GM11168 (cell line): ENCODE measurements at regions not wholly inside any gene's neighbourhood (a gene's known extent, or its start where the extent isn't known, plus 50 kb on each side); places are given as distances from the start of the nearest gene placed in this dataset.
"Not testable (repeated sequence)": the region's sequence is repeated elsewhere in the genome, so short reads cannot be mapped to it uniquely, and the experiment has no call there.

Source experiments
- in situ Hi-C: fragments of 300-500 bp; cut with MboI; formaldehyde crosslinking; loops from one replicate; pipeline ENCODE4 v1.12.0; 2022; ENCODE audit warnings: low sequenced_read_pairs; ENCODE audit not compliant: unreplicated experiment

DNA sequence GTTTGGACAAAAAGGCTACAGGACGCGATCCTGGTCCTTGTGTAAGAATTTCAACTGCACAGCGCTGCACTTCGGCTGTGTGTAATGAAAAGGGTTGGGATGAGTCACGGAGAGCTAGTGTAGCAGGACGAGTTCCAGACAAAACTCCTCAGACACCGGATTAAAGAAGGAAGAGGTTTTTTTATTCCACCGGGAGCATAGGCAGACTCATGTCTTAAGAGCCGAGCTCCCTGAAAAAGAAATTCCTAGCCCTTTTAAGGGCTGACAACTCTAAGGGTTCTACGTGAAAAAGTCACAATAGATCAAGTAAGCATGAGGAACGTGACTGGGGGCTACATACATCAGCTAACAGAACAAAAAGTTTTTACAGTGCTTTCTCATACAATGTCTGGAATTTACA lies 54.8 kb upstream of the FAM90A1 start:
- in situ Hi-C loops, result loop anchor here (25.0 kb wide), 1 partner anchor 105 kb away; no protein-coding TSS in a partner anchor

DNA sequence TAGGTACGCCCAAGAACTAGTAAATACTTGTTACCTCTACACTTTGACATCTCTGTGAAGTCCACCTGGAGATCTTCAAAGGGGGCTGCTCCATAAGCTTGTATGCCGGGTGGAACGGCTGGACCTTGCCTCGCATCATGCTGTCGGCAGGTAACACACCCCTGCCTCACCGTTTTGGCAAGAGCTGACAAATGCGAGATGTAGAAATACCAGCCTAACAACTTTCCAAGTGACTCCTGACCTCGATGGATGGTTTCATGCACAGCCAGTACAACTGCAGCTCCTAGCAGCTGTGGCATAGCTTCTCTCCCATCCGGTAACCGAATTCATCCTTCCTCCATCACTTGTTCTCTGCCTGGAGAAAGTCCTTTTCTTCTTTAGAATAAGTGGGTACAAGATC lies 58.3 kb upstream of the FAM90A1 start:
- in situ Hi-C loops, result loop anchor here (25.0 kb wide), 1 partner anchor 102 kb away; no protein-coding TSS in a partner anchor

DNA sequence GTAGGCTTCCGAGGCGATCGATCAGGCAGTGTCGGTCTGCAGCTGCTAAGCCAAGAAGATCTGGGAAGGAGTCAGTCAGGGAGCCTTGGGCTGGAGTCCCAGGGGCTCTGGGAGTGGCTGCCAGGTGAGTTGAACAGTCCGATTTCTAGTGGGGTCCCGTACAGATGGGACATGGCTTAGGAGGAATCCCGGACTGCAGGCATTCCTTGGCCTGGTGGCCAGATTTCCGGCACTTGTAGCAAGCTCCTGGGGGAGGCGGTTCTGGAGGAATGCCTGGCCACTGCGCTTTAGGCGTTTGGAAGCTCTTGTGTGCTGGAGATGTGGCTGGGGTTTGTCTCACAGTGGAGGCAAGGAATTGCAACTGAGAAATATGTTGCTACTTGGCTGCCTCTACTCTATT lies 64.3 kb upstream of the FAM90A1 start:
- in situ Hi-C loops, result loop anchor here (25.0 kb wide), 1 partner anchor 96 kb away; no protein-coding TSS in a partner anchor

DNA sequence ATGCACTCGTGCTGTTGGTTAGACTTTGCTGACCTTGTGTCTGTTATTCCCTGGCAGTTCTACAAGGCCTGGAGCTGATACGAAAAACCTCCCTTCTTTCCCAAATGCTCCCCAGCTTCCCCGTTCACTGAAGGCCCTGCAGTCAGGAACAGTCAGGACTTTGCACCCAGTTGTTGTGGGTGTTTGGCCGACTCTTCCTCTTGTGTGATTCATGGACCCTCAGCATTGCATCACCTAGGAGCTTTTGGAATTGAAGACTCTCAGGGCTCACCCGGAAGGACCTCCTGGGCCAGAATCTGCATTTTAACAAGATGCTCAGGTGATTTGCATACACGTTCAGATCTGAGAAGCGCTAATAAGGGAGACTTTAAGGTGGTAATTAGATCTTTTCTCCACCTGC lies 67.2 kb upstream of the FAM90A1 start:
- in situ Hi-C loops, result loop anchor here (25.0 kb wide), 1 partner anchor 93 kb away; no protein-coding TSS in a partner anchor

DNA sequence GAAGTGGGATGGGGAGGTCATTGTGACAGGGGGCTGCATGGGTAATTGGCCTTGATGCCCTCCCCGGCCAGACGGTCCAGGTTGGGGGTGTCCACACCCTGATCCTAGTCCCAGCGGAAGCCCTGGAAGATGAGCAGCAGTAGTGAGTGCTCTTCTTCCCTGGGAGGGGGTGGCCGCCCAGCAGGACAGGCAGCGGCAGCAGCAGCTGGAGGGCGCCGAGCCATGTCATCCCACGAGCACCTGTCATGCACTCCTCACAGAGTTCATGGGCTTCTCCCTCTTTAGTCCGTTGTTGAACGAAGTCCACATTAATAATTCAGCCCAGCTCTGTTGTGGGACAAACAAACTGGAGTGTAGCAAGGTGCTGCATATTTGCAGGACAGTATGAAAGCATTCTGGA lies 81.2 kb upstream of the FAM90A1 start:
- in situ Hi-C loops, result not testable (repeated sequence)

DNA sequence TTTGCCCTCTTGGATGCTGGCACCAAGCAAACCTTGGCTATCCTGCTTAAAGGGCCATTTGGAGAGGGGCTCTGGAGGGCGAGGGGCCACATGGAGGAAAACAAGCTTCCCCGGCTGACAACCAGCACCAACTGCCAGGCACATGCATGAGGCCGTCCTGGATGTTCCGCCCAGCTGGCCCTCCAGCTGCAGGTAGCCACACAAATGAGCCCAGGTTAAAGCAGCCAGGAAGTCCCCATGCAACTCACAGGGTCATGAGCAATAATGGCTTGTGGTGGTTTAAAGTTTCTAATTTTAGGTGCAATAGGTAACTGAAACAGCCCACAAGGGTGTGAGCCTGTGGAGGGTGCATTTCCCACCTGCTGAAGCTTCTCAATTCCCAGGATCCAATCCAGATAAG lies 88.6 kb upstream of the FAM90A1 start:
- in situ Hi-C loops, result not testable (repeated sequence)

DNA sequence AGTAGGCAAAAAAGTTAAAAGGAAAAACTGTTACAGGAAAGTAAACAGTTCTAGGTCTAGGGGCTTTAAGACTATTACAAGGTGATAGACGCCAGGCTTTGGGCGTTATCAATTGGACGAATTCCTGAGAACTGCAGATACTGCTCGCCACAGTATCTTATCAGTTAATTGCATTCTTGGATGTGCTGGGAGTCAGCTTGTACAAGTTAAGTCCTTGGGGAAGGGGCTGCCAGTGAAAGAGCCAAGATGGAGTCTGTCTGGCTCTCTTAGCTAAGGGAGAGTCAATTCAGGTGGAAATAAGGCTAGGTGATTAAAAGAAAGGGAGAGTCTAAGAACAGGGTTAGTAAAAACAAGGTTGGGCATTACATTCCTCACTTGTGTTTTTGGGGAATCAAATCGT lies 90.3 kb upstream of the FAM90A1 start:
- in situ Hi-C loops, result not testable (repeated sequence)

DNA sequence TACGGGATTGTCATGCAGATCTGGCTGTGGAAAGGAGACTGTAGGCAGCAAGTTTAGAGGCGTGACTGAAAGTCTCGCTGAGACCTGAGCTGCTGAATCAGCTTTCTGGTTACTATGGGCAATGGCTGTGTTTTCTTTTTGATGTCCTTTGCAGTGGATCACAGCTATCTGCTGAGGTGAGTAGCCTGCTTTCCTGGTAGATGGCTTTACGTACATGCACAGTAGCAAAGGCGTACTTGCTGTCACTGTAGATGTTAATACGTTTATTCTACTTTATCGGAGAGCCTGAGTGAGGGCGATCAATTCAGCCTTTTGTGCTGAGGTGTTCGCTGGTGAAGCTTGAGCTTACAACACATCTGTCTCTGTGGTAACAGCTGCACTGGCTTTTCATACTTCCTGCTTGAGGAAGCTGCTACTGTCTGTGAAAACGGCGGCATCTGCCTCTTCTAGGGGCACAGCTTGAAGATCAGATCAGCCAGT lies 92.9 kb upstream of the FAM90A1 start:
- in situ Hi-C loops, result not testable (repeated sequence)

DNA sequence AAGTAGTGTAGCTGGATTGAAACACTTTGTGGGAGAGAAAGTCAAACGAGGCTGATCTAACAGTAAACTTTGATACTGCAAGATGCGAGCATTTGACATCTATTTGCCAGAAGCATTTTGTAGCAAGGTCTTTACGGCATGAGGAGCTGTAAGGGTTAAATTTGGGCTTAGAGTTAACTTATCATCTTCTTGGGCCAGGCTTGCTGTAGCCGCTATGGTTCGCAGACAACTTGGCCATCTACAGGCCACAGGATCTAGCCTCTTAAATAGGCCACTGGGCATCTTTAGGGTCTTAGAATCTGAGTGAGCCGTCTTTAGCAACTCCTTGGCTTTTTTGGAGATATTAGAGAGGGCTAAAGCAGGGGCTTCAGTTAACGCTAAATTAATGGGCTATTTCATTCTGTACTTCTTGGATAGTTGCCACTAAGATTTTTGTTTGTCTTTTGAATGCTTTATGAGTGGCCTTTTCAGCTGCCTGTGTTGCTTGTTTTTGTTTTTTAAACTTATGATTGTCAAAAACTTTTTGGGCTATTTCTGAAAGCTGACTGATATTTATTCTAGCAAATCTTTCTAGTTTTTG lies 93.5 kb upstream of the FAM90A1 start:
- in situ Hi-C loops, result not testable (repeated sequence)

DNA sequence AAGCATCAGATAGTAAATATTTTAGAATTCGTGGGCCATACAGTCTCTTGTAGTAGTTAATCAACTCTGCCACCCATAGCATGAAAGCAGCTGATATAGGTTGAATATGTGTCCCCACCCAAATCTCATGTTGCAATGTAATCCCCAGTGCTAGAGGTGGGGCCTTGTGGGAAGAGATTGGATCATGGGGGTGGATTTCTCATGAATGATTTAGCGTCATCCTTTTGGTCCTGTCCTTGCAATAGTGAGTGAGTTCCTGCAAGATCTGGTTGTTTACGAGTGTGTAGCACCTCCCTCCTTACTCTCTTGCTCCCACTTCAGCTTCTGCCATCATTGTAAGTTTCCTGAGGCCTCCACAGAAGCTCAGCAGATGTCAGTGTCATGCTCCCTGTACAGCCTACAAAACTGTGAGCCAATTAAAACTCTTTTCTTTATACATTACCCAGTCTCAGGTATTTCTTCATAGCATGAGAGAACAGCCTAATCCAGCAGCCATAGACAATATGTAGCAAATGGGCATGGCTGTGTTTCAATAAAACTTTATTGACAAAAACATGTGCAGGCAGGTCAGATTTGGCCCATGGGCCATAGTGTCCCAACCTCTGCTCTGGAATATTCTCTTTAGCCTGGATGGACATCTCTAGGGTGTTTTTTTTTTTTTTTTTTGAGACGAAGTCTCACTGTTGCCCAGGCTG lies 97.9 kb upstream of the FAM90A1 start:
- in situ Hi-C loops, result not testable (repeated sequence)

DNA sequence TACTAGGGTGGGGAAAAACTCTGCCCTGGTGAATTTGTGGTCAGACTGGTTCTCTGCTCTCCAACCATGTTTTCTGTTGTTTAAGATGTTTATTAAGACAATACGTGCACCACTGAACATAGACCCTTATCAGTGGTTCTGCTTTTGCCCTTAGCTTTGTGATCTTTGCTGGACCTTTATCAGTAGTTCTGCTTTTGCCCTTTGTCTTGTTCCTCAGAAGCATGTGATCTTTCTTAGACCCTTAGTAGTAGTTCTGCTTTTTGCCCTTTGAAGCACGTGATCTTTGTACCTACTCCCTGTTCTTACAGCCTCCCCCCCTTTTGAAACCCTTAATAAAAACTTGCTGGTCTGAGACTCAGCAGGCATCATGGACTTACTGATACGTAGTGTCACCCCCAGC lies 101.4 kb upstream of the FAM90A1 start:
- in situ Hi-C loops, result not testable (repeated sequence)

DNA sequence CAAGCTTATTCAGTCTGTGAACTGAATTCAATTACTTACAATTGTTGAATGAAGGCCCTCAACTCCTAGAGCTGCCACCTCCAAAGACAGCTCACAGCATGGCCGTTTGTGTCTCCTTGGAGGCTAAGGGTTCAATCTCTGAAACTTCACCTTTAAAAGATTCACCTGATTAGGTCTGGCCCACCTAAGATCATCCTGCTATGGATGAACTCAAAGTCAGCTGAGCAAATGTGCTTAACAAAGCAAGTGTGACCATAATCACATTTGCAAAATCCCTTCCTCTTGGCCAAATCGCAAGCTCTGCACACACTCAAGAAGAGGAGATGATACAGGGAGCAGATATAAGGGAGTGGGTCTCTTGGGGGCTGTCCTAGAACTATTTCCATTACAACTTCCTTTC lies 105.0 kb upstream of the FAM90A1 start:
- in situ Hi-C loops, result not testable (repeated sequence)

DNA sequence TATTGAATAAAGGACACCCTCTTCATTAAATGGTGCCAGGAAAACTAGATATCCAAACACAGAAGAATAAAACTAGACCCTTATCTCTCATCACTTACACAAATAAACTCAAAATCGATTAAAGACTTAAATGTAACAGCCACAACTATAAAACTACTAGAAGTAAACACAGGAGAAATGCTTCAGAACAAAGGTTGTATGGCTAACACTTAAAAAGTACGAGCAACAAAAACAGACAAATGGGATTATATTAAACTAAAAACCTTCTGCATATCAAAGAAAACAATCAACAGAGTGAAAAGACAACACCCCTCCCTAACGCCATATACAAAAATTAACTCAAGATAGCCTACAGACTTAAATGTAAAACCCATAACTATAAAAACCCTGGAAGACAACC lies 104.7 kb upstream of the CLEC6A start:
- in situ Hi-C loops, result not testable (repeated sequence)

DNA sequence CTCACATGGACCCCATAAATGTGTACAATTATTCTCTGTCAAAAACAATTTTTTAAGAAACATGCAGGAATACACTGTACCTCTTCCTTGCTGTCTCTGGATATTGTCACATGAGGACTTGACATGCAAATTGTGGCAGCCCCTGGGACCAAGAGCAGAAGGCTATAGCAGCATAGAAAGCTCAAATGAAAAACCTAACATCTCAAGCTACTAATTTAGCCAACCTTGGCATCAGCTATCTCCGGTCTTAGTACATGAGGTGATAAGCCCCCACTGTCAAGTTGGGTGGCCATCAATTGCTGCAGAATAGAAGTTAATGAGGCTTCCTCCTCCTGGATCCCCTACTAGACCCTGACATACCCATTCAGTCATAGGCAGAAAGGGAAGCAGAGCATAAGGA lies 101.0 kb upstream of the CLEC6A start:
- in situ Hi-C loops, result not testable (repeated sequence)

DNA sequence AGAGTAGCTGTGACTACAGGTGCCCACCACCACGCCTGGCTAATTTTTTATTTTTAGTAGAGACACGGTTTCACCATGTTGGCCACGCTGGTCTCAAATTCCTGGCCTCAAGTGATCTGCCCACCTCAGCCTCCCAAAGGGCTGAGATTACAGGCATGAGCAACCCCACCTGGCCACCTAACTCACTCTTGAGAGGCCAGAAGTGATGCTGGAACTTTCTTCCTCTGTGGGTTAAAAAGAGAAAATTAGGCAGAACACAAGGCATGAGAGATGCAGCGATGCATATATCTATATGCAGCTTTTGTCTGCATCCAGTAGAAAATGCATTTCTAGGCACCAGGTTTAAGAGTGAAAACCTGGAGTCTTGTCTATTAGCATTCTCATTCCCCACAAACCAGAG lies 100.2 kb upstream of the CLEC6A start:
- in situ Hi-C loops, result not testable (repeated sequence)

DNA sequence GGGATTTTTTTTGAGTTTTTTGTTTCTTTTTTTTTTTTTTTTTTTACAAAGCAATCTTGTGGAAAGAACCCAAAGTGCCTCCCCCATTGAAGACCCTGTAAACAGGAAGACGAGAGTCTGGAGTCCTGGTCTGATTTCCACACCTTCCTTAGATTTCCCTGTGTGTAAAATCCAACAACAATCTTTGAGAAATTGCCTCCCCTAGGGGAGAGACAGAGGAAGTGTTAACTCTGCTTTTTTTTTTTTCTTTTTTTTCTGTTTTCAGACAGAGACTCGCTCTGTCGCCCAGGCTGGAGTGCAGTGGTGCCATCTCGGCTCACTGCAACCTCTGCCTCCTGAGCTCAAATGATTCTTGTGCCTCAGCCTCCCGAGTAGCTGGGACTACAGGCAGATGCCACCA lies 82.0 kb upstream of the CLEC6A start:
- in situ Hi-C loops, result not testable (repeated sequence)

DNA sequence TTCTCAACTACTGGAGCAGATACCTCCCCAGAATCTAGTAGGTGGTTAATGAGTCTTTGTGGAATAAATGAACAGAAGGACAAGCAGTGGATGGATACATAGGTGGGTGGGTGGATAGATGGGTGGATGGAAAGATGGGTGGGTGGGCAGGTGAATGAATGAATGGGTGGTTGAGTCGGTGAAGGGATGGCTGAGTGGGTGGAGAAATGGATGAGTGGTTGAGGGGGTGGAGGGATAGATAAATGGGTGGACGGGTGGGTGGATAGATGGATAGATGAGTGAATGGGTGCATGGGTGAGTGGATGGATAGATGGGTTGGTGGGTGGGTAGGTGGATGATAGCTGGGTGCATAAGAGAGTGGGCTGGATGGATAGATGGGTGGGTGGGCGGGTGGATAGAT lies 80.6 kb upstream of the CLEC6A start:
- in situ Hi-C loops, result loop anchor here (25.0 kb wide), 1 partner anchor 88 kb away; no protein-coding TSS in a partner anchor

DNA sequence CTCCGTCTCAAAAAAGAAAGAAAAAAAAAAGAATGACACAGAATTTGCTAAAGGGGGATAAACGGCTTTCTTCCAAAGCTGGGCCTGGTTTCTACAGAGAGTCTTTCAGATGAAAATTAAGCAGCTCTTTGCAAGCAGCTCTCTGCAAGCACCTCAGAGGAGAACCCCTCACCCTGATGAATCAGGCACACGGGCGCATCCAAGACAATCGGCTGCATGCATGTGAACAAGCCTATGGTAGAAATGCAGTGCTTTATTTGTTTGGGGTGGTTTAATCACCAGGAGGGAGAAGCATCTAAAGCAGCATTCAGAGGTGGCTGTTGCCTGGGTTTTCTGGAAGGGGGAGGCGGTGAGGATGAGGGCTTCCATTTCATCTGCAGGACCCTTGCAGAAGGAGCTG lies 78.0 kb upstream of the CLEC6A start:
- in situ Hi-C loops, result loop anchor here (25.0 kb wide), 1 partner anchor 90 kb away; no protein-coding TSS in a partner anchor

DNA sequence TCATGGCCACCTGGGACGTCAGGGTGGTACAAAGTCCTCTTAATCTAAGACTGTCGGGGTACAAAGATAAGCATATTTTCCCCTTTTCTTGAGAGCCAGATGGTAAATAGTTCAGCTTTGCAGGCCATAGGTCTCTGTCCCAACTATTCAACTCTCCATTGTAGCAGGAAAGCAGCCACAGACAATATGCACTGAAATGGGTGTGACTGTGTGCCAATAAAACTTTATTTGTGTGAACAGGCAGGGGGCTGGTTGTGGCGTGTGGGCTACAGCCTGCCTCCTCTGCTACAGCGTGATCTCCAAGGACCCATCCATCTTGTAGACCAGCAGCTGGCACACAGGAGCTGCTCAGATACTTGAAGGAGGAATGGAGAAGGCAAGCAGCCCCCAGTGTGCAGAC lies 73.2 kb upstream of the CLEC6A start:
- in situ Hi-C loops, result loop anchor here (25.0 kb wide), 1 partner anchor 95 kb away; no protein-coding TSS in a partner anchor

DNA sequence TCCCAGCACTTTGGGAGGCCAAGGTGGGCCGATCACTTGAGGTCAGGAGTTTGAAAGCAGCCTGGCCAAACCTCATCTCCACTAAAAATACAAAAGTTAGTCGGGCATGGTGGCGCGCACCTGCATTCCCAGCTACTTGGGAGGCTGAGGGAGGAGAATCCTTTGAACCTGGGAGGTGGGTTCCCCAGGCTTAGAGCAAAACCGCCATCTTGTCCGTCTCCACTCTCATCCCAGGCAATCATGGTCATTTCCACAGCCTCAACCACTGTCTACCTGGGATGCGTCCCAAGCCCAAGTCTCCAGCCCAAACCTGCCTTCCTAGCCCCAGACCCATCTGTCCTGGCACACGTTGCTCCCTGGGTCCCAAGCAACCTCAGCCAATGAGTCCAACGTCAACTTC lies 71.1 kb upstream of the CLEC6A start:
- in situ Hi-C loops, result loop anchor here (25.0 kb wide), 1 partner anchor 97 kb away; no protein-coding TSS in a partner anchor

DNA sequence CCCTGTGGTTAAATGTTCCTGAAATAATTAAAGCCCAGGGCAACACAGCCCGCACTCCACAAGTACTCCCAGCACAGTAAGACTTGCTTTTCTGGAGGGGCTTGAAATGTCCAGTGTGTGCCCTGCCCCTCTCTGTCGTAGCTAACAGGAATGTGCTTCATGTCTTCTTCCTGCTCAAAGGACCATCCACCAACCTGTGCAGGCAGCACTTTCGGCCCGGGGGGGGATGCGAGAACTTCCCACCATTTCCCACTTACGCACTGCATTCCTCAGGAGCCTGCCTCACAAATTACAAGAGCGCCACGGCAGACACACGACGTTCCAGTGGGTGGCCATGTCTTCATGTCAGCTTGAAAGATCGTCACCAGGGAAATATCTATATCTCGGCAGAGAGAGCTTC lies 70.3 kb upstream of the CLEC6A start:
- in situ Hi-C loops, result loop anchor here (25.0 kb wide), 1 partner anchor 98 kb away; no protein-coding TSS in a partner anchor
